Thoracic aorta (tissue), 2 donors: ENCODE measurements at regions not wholly inside any gene's neighbourhood (a gene's known extent, or its start where the extent isn't known, plus 50 kb on each side); places are given as distances from the start of the nearest gene placed in this dataset.

ENCODE experiments used
- ATAC-seq: fragments of 150-250 bp; one replicate; pipeline ENCODE4 v1.8.0; 2017; ENCODE audit warnings: low read depth; ENCODE audit not compliant: insufficient number of reproducible peaks, low FRiP score
- DNase-seq: peaks from one replicate; pipeline ENCODE4 v3.0.0-alpha.2; 2020; ENCODE audit warnings: low spot score
- H3K27ac ChIP-seq, 2 donors: fragments of 200-600 bp; sonication (generic); 1 replicate in 1 of 2; 2 replicates in 1 of 2; pipeline ENCODE4 v1.5.1; 2016; ENCODE audit warnings: mild to moderate bottlenecking in 2 of 2, moderate library complexity in 2 of 2
- H3K27me3 ChIP-seq: fragments of 200-600 bp; sonication (generic); replicated peaks from 2 replicates; pipeline ENCODE4 v1.6.0; 2016; ENCODE audit warnings: mild to moderate bottlenecking; ENCODE audit not compliant: insufficient read depth
- H3K36me3 ChIP-seq: fragments of 200-600 bp; sonication (generic); one replicate; pipeline ENCODE4 v1.5.1; 2016
- H3K4me1 ChIP-seq, 2 donors: fragments of 200-600 bp; sonication (generic); 1 replicate in 1 of 2; 2 replicates in 1 of 2; pipeline versions ENCODE4 v1.5.1 to v1.6.0; 2016; ENCODE audit warnings: low read depth in 2 of 2, mild to moderate bottlenecking in 1 of 2; ENCODE audit not compliant: control insufficient read depth in 1 of 2
- H3K4me3 ChIP-seq: fragments of 200-600 bp; sonication (generic); 2 replicates; pipeline ENCODE4 v1.5.1; 2016; ENCODE audit warnings: mild to moderate bottlenecking
- H3K9me3 ChIP-seq: fragments of 200-600 bp; sonication (generic); 2 replicates; pipeline ENCODE4 v1.5.1; 2016
- CTCF ChIP-seq: fragments of 200-600 bp; sonication (generic); IDR thresholded peaks from one replicate; pipeline ENCODE4 v1.5.1; 2019; ENCODE audit warnings: antibody characterized with exemption

GRCh38 chr5:159545156-159545555 lies 214.9 kb upstream of the IL12B start:
- Histone ChIP-seq H3K27ac (peak overlapping the region in 1 of 2 donors; percentile 24), H3K9me3 (no peaks in the 10 kb centered on the region), H3K27me3 (no peaks in the 10 kb centered on the region), H3K36me3 (no peaks in the 10 kb centered on the region), H3K4me1 (peaks cover 11 to 36% of the 10 kb centered on the region in 2 donors), H3K4me3 (no peak overlapping the region)
- no peak for DNase-seq
- ATAC-seq, result no peak
- no peak for TF ChIP-seq CTCF

GRCh38 chr5:159547466-159548195 lies 217.3 kb upstream of the IL12B start:
- H3K36me3 ChIP-seq, result no peaks in the 10 kb centered on the region
- no peak overlapping the region for H3K27ac ChIP-seq
- no peaks in the 10 kb centered on the region for H3K27me3 ChIP-seq
- H3K4me1 ChIP-seq, result peaks cover 14 to 42% of the 10 kb centered on the region in 2 donors
- no peak for TF ChIP-seq CTCF
- H3K9me3 ChIP-seq, result no peaks in the 10 kb centered on the region
- no peak overlapping the region for H3K4me3 ChIP-seq
- no peak for DNase-seq
- no peak for ATAC-seq

- no peaks in the 10 kb centered on the region for H3K27me3 ChIP-seq
- no peaks in the 10 kb centered on the region for H3K9me3 ChIP-seq
- DNase-seq, result no peak
- ATAC-seq, result no peak
- peaks cover 14 to 47% of the 10 kb centered on the region in 2 donors for H3K4me1 ChIP-seq
- no peak overlapping the region for H3K27ac ChIP-seq
- no peak for TF ChIP-seq CTCF
- no peak overlapping the region for H3K4me3 ChIP-seq
- H3K36me3 ChIP-seq, result no peaks in the 10 kb centered on the region
These were observed 218.2 kb upstream of the IL12B start for GRCh38 chr5:159548517-159548916.

- peaks cover 10 to 42% of the 10 kb centered on the region in 2 donors for H3K4me1 ChIP-seq
- no peaks in the 10 kb centered on the region for H3K9me3 ChIP-seq
- DNase-seq (no peak), ATAC-seq (no peak)
- H3K4me3 ChIP-seq, result no peak overlapping the region
- H3K36me3 ChIP-seq, result no peaks in the 10 kb centered on the region
- H3K27me3 ChIP-seq, result no peaks in the 10 kb centered on the region
- no peak overlapping the region for H3K27ac ChIP-seq
- TF ChIP-seq CTCF, result no peak
These were observed 218.8 kb upstream of the IL12B start for GRCh38 chr5:159549046-159549445.

GRCh38 chr5:159550951-159551350 lies 220.7 kb upstream of the IL12B start:
- H3K4me1 ChIP-seq, result peaks cover 3 to 25% of the 10 kb centered on the region in 2 donors
- ATAC-seq, result no peak
- no peak overlapping the region for H3K4me3 ChIP-seq
- no peak for TF ChIP-seq CTCF
- no peak overlapping the region for H3K27ac ChIP-seq
- no peak for DNase-seq
- H3K36me3 ChIP-seq, result no peaks in the 10 kb centered on the region
- no peaks in the 10 kb centered on the region for H3K27me3 ChIP-seq
- H3K9me3 ChIP-seq, result no peaks in the 10 kb centered on the region
